ENCODE measurements at regions not wholly inside any gene's neighbourhood (a gene's known extent, or its start where the extent isn't known, plus 50 kb on each side); places are given as distances from the start of the nearest gene placed in this dataset.

- TF ChIP-seq PATZ1 (CRISPR knock-in tag; IDR thresholded peaks at IDR 0.05; ENCODE audit: borderline replicate concordance) (no peak), ZFP3 (CRISPR knock-in tag; IDR thresholded peaks at IDR 0.05) (no peak), ZFP30 (CRISPR knock-in tag; IDR thresholded peaks at IDR 0.05) (no peak)
These were observed 204.7 kb upstream of the ITGA4 start for GRCh38 chr2:181252262-181253148.

Data from SK-N-SH treated with all-trans-retinoic acid at 6 μM for 48 hours (cell line).